Renal pelvis (tissue), 1 donor: ENCODE measurements at regions not wholly inside any gene's neighbourhood (a gene's known extent, or its start where the extent isn't known, plus 50 kb on each side); places are given as distances from the start of the nearest gene placed in this dataset.
"Not testable (repeated sequence)": the region's sequence is repeated elsewhere in the genome, so short reads cannot be mapped to it uniquely, and the experiment has no call there.

Source experiments
- DNase-seq: peaks from one replicate; pipeline ENCODE4 v3.0.0-alpha.2; 2013

DNA sequence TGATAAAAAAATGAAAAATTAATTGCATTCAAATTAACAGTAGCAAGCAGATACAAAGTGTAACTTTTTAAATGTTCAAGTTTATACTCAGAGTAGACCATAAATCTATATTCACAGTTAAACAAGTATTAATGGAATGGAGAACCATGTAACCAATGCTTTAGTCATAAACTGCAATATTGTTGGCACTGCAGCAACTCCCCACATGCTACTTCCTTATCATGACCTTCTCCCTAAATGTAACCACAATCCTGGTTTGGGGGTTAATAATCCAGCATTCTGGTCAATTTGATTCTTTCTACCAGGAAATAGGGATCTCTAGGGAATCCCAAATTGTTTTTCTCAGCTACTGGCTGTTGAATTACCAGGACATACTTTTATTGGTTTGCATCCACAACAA, 223.9 kb upstream of the DCAF8L1 start:
- no peak for DNase-seq

DNA sequence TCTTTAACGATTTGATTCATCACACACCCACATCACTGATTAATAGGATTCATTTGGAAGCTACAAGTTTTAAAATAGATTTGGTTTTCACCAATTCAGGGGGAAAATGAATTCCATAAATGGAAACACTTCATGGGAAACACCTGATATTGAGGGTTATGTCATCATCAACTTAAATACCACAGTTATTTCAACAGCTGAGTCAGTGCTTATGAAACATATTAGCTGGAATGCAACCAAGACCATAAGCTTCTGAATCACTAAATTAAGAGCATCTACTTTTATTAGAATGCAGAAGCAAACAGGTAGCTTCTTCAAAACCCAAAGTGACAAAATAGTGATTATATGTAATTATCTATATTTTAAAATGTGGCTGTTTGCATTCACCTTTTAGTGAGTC, 207.8 kb upstream of the DCAF8L1 start:
- no peak for DNase-seq

DNA sequence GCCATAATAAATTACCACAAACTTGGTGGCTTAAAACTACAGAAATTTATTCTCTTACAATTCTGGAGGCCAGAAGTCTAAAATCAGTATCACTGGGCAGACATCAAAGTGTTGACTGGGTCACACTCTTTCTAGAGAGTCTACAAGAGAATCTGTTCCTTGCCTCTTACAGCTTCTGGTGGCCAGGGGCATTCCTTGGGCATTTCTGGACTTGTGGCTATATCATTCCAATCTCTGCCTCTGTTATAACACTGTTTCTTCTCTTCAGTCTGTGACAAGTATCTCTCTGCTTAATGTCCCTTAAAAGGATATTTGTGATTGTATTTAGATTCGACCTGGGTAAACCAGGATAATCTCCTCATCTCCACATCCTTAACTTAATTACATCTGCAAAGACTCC, 207.3 kb upstream of the DCAF8L1 start:
- no peak for DNase-seq

DNA sequence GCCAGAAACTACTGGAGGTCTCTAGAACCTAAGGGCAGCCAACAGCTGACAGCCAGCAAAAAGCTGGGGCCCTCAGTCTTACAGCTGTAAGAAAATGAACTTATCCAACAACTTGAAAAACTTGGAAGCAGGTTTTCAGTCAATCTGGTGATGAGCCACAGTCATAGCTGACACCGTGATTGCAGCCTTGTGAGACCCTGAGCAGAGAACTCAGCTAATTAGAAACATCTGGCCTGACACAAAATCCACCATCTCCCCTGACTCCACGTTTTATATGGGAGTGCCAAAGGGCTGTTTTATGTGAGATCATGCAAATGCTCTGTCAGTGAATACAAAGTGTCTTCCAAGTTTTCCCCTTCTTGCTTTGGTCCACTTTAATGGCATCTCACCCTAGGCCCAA, 198.8 kb upstream of the DCAF8L1 start:
- DNase-seq = no peak

DNA sequence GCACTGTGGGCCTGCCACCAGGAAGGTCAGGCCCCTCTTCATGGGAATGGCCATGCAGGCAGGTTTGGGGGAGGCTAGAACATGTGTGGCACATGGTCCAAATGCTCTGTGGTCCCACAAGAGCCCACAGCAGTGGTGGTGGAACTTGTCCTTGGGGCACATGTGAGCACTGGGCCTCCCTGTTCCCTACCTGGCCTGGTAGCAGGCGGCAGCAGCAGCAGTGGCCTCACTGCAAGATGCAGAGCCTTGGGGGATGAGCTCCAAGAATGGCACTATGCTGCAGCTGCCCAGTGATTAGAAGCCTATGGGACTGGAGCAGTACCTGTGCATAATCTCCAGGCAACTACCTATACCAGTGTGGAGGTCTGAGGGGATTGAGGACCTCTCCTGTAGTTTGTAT, 197.0 kb upstream of the DCAF8L1 start:
- no peak for DNase-seq

DNA sequence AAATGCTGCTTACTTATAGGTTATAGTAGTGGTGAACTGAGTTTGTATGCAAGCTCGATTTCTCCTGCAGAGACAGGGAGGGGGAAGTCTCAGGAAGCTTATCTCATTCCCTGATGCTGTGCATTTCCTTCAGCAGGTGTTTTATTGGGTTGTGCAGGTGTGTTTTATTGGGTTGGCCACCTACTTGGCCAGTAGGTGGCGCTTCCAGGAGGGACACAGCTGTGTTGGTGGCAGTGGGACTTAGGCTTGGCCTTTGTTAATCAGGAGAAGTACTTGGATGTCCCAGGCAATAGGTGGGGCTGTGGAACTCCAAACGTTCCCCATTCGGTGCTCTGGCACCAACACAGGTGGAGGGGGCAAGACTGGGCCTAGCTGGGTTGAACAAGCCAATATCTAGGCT, 196.0 kb upstream of the DCAF8L1 start:
- DNase-seq = no peak

DNA sequence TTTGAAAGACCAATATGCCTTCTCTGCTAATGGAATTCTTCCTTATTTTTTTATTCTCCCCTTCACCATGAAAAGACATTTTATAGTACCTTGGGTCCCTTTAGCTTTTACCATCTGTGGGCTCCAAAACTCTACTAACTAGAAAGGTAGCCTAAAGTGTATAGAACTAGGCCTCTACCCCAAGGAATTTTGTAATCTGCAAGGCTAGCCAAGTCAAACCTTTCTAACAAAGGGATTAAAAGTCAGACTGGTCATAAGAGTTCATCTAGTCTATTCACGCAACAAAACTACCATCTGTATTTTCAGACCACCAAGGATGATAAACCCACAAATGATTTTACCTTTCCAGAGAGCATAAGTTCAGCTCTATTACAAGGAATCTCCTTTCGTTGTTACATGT, 189.5 kb upstream of the DCAF8L1 start:
- DNase-seq = no peak

DNA sequence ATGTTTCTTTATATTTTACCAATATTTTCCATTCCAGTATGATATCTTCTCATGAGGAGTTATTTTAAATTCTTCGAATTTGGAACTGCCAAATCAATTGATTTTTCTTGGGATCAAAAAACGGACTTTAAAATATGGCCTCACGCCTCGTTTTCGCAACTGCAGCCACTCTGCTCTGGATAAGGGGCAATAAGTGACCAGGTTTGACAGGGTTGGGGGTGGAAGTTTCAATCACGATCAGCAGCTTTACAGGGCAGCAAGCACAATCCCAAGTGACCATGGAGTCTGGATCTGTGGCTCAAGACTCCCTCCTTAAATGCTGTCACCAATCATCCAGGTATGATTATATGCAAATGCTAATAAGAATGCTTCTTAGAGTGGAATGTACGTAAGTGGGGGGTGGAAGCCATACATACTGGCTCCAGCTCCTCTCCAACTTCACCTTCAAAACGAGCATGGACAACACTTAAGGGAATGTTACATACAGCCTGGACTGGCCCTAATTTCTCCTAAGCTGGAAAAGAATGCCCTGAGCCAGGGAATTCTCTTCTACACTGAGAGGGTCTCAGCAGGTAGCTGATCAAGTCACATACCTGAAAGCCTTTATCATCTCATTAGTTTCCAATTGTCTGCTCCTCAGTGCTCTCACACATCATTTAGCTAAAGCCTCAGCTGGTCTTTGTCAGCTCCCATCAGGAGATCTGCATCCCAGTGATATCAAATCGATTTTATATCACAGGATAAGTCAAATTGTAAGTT, 176.9 kb upstream of the DCAF8L1 start:
- no peak for DNase-seq

DNA sequence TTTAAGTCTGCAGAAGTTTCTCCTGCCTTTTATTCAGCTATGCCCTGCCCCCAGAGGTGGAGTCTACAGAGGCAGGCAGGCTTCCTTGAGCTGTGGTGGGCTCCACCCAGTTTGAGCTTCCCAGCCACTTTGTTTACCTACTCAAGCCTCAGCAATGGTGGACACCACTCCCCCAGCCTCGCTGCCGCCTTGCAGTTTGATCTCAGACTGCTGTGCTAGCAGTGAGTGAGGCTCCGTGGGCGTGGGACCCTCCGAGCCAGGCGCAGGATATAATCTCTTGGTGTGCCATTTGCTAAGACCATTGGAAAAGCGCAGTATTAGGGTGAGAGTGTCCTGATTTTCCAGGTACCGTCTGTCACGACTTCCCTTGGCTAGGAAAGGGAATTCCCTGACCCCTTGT, 171.0 kb upstream of the DCAF8L1 start:
- DNase-seq = not testable (repeated sequence)

DNA sequence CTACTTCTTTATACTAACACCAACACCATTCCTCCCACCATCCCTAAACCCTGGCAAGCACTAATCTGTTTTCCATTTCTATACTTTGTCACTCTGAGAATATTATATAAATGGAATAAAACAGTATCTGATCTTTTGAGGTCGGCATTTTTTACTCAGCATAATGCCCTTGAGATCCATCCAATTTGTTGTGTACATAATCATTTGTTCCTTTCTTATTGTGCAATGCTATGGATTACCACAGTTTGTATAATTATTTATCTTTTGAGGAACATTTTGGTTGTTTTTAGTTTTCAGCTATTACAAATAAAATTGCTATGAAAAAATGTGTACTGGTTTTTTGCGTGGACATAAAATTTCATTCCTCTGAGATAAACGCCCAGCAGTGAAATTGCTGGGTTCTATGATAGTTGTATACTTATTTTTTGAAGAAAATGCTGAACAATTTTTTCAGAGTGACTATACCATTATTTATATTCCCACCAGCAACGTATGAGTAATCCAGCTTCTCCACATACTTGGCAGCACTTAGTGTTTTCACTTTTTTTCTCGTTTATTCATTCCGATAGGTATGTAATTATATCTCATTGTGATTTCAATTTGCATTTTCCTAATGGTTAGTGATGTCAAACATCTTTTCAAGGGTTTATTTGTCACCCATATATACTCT, 154.3 kb upstream of the DCAF8L1 start:
- no peak for DNase-seq

DNA sequence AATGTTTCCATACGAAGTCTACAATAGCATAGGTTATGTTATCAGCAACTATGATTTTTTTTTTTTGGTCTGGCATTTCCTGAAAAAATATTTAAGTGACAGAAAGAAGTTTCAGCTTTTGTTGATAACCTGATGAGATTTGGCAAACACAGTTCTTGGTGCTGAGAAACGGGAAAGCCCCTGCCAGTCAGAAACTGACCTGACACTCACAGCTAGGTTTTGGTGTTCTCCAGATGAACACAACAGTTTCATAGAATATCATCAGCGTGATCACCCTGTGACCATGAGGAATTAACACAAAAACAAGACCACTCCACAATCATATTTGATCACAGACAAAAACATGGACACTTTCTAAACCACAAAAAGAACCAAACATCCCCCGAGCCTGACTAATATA, 152.5 kb upstream of the DCAF8L1 start:
- DNase-seq = no peak

DNA sequence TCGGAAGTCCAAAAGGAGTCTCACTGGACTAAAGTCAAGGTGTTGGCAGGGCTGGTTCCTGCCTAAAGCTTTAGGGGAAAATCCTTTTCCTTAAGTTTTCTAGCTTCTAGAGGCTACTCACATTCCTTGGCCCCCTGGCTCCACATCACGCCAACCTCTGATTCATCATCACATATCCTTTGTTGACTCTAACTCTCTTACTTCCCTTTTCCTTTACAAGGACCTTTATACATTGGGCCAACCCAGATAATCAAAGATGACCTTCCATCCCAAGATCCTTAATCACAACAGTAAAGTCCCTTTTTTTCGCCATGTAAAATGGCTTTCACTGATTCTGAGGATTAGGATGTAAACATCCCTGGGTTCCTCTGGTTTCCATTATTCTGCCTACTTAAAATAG, 146.4 kb upstream of the DCAF8L1 start:
- DNase-seq = no peak

DNA sequence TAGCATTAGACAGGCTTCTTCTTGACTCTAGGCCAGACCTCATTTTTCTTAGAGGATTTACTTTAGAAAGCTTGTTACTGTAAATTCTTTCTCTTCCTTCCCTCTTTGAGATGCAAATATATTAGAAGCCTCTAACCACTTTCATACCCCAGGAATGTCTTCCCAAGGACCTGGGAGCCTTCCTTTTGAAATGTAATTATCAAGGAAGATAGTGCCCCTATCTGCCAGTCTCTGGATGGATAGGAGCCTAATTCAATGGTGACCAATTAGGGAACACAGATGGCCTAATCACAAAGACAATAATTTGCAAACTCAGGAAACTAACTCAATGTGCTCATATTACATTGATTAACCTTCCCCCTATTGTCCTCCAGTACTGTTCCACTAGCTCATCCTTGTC, 145.6 kb upstream of the DCAF8L1 start:
- no peak for DNase-seq

DNA sequence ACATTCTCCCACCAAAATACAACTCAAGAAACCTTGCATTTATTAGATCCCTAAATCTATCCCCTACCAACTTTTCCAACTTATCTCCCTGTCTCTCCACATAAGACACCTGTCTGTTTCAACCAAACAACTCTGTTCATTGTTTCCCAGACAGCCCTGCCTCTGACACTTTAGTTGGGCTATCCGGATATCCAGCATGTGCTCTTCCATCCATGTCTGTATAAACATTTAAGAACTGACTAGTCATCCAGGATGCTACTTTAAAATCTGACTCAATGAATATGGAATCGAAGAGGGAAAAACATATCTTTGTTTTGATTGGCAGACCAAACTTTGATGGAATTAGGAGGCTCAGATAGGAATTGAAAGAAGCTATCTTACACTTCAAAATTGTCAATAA, 143.2 kb upstream of the DCAF8L1 start:
- no peak for DNase-seq

DNA sequence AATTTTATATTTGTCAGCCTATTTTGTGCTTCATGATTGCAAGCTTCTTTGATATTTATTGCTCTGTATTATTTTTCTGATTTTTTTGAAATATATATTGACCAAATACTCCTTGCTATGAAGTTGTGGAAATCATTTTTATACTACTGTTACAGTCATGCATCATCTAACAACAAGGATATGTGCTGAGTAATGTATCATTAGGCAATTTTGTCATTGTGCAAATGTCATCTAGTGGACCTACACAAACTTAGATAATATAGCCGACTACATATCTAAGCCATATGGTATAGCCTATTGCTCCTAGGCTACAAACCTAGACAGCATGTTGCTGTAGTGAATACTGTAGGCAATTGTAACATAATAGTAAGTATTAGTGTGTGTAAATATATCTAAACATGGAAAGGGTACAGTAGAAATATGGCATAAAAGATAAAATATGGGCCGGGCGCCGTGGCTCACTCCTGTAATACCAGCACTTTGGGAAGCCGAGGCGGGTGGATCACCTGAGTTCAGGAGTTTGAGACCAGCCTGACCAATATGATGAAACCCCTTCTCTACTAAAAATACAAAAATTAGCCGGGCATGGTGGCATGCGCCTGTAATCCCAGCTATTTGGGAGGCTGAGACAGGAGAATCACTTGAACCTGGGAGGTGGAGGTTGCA, 139.5 kb upstream of the DCAF8L1 start:
- DNase-seq = not testable (repeated sequence)

DNA sequence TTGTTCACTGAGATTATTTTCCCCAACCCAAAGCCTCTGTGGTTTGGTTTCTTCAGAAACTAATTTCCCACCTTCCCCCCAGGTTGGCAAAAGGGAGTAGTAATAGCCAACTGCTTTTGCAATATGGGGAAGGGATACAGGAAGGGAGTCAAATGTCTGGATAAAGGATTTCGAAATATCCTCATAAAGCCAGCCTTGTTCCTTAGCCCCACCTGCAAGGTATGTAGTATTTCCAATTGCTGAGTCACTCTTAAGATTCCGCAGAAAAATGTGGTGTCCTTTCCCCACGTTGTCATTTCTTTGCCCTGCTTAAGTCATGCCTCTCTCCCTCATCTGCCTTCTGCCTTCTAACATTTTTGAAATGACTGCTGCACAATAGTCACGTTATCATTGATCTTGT, 138.8 kb upstream of the DCAF8L1 start:
- no peak for DNase-seq

DNA sequence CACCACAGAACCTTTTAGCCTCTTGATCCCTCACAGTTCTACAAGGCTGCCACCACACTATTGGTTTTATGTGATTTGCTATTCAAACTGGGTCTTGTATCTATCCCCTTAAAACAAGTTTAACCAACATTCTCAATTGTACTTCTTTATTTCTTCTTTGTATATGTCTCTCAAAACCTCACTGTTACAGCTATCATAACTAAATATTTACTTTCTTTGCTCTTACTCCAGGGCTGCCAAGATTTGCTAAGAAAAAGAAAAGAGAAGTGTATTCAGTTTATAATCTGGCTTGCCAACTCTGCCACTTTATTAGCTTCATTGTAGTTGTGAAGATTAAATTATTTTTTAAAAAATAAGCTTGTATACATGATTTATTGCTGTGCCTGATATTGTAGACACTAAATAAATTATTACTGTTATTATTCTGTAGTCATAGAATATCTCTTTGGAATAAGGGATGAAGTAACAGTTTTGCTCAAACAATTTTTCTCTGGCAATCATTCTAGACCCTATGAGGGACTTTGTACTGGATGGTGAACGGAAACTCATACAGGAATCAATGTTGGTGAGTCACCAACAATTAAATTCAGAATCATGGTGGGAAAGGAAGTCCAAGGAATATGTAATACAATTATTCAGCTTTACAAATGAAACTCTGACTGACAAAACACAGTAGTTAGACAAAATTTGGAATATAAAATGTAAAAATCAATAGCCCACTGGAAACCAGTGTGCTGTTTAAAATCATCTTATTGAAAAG, 127.1 kb upstream of the DCAF8L1 start:
- DNase-seq = no peak

DNA sequence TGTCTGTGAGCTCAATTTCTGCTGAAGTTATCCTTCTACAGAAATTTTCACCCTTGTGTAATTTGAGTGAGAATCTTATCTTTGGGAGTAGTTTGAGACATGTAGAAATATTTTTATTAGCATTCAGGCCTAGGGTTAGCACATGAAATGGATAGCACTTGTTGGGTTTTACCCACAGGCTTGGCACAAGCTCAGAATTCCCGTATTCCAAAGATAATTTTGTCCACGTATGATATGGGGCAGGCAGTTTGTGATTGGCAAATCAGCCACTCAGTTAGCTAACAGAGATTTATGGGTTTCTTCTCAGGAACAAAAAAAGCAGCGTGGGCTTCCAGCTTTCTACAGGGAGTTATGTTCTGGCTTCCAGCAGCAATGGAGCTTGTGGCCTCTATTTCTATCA, 117.9 kb upstream of the DCAF8L1 start:
- DNase-seq = no peak

DNA sequence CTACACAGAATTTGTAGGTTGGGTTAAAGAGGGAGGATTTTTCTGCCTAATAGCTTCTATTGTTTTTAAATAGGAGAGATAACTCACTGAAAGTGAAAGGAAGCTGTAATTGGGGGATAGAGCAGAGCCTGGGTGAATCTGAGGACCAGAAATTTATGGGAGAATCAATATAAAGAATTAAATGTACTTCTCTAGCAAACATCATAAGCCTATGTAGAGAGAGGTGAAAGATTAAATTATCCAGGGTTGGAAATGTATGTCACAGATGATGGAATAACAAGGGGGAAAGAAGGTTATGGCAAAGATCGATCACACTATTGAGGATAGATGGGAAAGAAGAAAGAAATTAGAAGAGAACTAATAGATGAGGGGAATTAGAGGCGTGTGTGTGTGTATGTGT, 104.4 kb upstream of the DCAF8L1 start:
- no peak for DNase-seq

DNA sequence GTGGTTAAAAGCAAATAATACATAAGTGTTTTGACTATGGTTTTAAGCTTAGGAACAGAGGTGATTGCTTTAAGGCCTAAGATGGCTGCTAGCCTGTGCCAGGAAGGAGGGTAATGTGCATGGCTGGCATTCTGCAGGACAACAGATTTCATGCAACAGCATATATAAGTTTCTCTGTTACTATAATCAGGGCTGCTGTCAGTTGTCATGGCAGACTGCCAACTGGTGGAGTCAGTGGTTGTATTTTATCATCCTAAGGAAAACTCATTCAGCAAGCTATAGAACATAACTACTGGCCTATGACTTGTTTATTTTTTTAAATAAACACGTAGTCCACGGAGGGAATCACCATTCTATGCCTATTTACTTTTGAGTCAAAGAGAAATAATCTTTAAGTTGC, 77.7 kb upstream of the DCAF8L1 start:
- peak; percentile 1 for DNase-seq

DNA sequence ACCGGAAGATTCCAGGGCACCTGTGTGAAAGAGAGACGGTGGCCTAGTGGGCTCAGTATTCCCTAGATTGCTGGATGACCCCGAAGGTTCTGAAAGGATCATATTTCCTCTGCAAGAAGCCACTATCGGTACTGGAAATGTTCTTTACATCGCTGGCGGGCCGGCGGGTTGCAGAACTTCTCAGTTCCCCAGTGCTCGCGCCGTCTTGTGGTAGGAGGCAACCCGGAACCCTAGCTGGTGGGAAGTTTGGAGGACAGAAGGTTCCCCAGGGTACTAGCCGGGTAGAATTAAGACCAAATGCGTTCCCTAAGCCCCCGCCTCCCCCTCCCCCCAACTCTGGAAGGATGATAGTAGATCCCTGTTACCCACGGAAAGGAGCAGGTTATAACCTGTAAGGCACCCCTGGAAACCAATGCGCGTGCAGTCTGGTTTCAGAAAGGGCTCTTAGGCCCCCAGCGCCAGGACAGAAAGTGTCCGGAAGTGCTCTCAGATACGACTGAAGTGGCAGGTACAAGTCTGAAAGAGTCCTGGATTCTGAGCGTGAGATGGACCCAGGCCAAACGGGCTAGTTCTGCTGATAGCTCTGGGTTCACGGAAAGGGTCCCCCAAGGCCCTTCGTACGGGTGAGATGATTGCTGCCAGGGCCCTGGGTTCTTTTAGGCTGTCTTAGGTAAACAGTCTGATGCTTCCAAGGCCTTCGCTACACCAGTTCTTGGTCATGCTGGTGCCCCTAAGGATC, 61.7 kb upstream of the DCAF8L1 start:
- DNase-seq = no peak

DNA sequence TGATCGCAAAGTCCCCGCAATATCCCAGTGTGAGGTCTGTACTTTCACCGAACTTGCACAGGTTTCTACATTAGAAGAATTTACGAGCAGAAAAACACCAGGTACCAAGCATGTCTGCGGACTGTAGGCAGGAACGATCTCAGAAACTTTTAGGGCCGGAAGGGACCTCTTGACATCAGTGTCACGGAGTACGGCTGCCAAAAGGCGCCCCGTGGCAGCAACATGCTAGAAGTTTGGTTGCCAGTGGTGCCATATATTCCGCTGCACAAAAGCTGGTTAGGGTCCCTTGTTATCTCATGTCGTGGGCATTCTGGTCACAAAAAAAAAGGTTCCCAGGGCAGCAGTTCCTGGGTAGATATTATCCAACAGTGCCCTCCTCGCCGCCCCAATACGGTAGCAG, 61.0 kb upstream of the DCAF8L1 start:
- DNase-seq = no peak
